CMK (cell line): ENCODE measurements at regions not wholly inside any gene's neighbourhood (a gene's known extent, or its start where the extent isn't known, plus 50 kb on each side); places are given as distances from the start of the nearest gene placed in this dataset.

ENCODE experiments used
- DNase-seq: peaks from one replicate; pipeline ENCODE4 v3.0.0-alpha.2; 2010; ENCODE audit warnings: low read depth

GRCh38 chr6:9482030-9482738 lies 932.7 kb downstream of the TFAP2A start:
- no peak for DNase-seq

DNA sequence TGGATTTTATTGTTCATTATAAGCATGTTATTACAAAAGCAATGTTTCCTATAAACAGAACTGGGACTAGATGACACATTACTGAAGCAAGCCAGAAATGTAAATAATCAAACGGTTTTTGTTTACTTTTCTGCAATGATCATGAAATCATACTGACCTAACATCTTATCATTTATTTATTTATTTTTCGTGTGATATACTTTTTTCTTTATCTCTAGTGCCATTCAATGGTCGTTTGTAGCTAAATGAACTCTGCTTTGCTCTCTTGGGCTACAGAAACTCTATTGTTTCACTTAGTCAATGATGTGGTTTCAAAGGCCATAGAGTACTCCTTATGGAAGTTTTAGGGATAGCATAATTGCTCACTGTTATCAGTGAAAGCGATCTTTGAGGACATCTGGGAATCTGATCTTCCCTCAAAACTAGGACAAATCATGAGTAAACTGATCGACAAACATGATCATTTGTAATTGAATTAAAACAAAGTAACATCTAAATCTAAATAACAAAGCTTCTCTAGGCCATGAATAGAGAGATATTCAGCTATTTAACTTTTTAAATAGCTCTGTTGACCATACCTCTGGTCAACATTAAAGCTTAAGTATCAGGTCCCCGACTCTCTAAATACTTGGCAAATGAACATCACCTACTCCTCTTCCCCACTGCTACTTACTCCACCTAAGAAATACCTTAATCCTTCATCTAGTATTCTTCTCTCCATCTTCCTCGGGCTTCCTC lies 933.4 kb downstream of the TFAP2A start:
- DNase-seq: no peak

- DNase-seq: no peak
Observed at GRCh38 chr6:9468277-9468676, 946.6 kb downstream of the TFAP2A start.

- DNase-seq: no peak
Observed at GRCh38 chr6:9467741-9468140, 947.1 kb downstream of the TFAP2A start.

- no peak for DNase-seq
Observed at GRCh38 chr6:9464583-9464982, 950.3 kb downstream of the TFAP2A start.

GRCh38 chr6:9463311-9463710 lies 951.6 kb downstream of the TFAP2A start:
- DNase-seq: no peak

GRCh38 chr6:9461188-9461587 lies 953.7 kb downstream of the TFAP2A start:
- DNase-seq: no peak

DNA sequence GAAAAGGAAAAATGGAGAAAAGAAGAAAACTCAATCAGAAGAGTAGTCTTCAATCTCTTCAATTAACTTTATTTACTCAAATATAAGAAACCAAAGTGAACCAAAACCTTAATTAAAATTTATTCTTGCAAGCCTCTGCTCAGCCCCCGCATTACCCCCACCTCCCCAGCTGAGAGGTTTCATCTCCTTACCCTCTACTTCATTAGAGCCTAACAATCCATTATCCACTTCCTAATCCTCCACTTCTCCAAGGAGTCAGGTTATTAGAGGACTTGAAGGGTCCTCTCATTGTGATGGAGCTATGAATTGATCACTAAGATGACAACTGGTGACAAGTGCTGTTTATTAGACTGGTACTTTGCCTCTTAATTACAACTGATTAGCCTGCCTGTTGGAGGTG lies 956.5 kb downstream of the TFAP2A start:
- DNase-seq: no peak

DNA sequence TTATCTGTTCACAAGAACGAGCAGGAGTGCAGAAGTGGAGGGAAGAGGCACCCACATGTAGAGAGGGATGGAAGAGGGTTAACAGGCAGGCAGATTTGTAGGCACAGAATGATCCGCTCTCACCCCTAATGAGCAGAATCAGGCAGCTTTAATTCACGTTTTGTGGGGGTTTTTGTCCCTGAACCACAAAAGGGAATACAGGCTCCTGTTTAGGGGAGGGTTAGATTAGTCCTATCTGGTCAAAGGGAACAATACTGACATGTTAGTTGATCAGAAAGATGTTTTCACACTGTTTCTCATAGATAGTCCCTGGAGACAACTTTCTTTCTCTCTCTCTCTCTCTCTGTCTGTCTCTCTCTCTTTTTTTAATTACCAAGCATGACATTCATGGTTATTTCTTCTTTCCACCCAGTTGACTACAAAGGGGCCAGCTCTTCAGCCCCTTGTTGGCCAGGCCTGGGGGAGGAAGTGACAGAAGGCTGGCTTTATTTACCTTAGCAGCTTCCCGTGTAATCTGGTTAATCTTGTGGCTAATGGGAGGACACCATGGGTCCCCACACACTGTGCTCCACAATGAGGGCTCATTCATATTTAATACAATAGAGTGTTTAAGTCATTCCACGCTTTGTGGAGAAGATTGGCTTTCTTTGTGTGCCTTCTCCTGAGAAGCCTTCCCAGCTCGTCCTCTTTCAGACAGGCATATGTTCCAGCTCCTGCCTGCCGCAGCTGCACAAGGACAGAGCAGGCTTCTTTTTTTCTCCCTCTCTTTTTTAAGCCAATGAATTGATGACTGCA lies 958.8 kb downstream of the TFAP2A start:
- DNase-seq: no peak

DNA sequence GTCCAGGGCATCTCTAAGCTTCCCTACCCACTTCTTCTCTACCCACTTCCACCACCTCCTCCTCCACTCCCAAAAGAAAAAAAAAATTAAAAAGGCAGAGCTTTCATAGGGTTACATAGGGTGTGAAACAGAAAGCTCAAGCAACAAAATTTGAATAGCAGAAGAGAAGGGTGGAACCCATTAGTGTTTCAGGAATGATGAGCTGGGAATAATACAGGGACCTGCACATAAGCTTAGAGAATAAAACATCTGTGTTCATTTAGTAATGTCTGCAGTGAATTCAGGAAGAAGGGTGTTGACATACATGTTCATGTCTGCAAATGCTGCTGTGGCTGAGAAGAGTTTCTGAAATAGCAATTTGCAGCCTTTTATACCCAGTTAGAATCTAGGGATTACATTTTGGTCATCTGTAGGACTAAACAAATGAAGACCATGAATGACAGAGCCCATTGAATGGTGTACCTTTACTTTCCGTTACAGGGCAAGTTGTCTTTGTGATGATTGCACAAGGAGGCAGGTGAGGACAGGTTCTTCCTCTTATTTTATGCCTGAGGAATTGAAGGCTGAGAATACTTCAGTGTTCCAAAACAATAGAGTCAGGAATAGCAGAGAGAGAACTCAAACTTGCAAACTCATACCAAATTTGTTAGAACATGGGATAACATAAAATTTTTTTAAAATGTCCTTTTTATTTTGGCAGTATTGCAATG lies 975.1 kb downstream of the TFAP2A start:
- no peak for DNase-seq

DNA sequence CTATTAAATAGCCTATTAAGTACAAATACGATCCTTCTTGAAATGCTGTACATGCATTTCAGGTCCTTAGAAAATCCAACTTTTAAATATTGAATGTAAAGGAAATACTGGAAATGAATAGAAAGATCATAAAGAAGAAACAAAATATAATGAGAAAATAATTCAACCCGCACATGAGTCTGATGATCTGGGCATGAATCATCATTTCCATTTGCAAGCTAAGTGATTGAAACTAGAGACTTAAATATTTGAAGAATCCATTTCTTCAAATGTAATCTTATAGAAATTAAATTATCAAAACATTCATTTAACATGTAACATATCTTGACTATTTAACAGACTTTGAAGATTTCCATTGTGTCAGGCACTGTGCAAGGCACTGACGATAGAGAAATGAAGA lies 977.0 kb downstream of the TFAP2A start:
- DNase-seq: no peak

GRCh38 chr6:9435281-9435680 lies 979.6 kb downstream of the TFAP2A start:
- no peak for DNase-seq

DNA sequence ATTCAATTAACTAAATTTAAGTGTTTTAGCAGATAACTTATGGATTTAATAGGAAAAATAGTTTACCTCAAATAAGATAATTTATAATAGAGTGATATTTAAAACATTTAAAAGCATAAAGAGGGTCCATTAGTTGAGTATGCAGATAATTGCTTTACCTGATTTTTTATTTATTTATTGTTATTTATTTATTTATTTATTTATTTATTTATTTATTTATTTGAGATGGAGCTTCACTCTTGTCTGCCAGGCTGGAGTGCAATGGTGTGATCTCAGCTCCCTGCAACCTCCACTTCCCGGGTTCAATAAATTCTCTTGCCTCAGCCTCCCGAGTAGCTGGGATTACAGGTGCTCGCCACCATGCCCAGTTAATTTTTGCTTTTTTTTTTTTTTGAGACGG lies 982.9 kb downstream of the TFAP2A start:
- no peak for DNase-seq

DNA sequence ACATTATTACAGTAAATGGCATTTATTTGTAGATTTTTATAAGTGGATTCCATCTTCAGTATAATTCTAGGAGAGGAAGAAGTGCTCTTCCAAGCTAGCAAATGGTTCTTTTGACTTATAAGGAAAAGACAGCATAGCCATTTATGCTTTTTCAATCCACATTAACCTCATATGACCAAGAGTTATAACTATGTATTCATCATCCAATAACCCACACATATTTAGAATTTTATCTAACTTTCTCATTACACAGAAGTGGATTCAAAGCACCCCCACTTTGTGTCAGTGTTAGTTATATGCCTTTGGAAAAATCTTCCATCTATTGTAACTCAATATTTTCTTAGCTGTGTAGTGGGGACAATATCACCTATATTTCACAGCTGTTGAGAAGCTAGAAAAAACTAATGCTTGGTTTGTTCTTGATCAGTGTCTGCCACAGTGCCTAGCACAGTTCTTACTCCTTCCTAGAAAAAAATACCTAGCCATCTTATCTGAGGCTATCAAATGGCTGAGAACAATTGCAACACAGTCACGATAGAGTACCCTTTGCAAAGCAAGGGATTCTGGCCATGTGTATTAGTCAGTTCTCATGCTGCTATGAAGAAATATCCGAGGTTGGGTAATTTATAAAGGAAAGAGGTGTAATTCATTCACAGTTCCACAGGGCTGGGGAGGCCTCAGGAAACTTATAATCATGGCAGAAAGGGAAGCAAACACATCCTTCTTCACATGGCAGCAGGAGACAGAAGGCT lies 986.3 kb downstream of the TFAP2A start:
- DNase-seq: no peak

- DNase-seq: no peak
Observed at GRCh38 chr6:9422138-9422537, 986.8 kb upstream of the SLC35B3 start.

DNA sequence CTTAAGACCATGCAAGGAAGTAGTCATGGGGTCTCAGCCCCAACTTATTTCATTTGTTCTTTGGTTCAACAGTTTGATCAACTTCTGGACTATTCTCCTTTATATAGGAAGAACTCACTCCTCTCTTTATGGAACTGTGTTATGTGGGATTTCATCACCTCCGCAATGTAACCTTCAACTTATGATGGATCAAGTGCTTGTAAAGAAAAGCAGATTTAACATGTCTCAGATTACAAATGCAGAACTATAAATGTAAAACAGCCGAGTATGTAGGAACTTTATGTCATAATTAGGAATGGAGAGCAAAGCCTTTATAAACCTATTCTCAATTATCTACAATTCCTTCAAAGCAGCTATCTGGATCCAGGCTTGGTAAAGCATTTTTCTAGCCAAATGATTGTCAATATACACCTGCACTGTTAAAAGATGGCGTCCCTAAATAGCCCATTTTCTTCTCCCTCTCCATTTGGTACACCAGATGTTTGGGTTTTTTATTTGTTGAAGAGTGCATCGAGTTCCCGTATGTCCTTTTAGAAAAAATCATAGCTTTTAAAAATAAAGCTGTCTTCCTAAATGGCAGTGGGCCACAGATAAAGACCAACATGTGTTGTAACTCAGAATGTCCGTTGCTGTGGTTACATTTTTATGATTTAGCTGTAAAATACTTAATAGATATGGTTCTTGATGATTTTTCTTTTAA lies 985.1 kb upstream of the SLC35B3 start:
- DNase-seq: no peak

DNA sequence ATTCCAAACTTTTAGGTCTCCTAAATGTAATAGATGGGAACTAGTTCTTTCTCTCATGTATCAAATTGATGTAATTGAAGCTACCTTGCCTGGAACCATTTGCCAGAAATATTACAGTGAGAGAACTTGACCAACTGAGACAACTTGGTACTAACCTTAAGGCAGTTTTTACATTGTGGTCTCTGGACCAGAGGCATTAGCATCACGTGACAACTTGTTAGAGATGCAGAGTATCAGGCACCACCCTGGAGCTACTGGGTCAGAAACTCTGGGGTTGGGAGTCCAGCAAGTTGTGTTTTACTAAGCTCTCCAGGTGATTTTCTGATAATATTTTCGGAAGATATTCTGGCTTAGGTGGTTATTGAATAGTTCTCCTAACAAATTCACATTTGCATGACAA lies 982.1 kb upstream of the SLC35B3 start:
- DNase-seq: no peak

GRCh38 chr6:9412951-9413559 lies 977.7 kb upstream of the SLC35B3 start:
- no peak for DNase-seq

- no peak for DNase-seq
Observed at GRCh38 chr6:9409126-9409525, 973.8 kb upstream of the SLC35B3 start.

- no peak for DNase-seq
Observed at GRCh38 chr6:9408402-9409117, 973.2 kb upstream of the SLC35B3 start.
